GM12878 (cell line): ENCODE measurements at regions not wholly inside any gene's neighbourhood (a gene's known extent, or its start where the extent isn't known, plus 50 kb on each side); places are given as distances from the start of the nearest gene placed in this dataset.

Experiments
- BHLHE40 ChIP-seq, 2 experiments: fragments of 450-650 bp in 1 of 2; IDR thresholded peaks; 2 replicates each; pipeline ENCODE4 v1.6.1; 2011 to 2017; ENCODE audit warnings: low read depth in 2 of 2, borderline replicate concordance in 1 of 2, improper control_type of control experiment in 1 of 2, low read length in 1 of 2, mild to moderate bottlenecking in 1 of 2
- EED ChIP-seq: sonication (generic); IDR thresholded peaks from 2 replicates; pipeline ENCODE4 v1.6.1; 2016; ENCODE audit warnings: antibody characterized with exemption, low read depth
- NBN ChIP-seq: fragments of 450-650 bp; IDR thresholded peaks from 2 replicates; pipeline ENCODE4 v1.6.1; 2016
- POLR2AphosphoS5 ChIP-seq: IDR thresholded peaks from 2 replicates; pipeline ENCODE4 v1.6.1; 2011; ENCODE audit warnings: mild to moderate bottlenecking, low read length, inconsistent platforms
- POU2F2 ChIP-seq: IDR thresholded peaks from 3 replicates; pipeline ENCODE4 v1.6.1; 2011; ENCODE audit warnings: low read depth, mild to moderate bottlenecking, low read length, borderline replicate concordance
- SMAD5 ChIP-seq: IDR thresholded peaks from 2 replicates; pipeline ENCODE4 v1.6.1; 2016; ENCODE audit warnings: antibody characterized with exemption, low read depth
- TARDBP ChIP-seq: IDR thresholded peaks from 2 replicates; pipeline ENCODE4 v1.6.1; 2016; ENCODE audit warnings: borderline replicate concordance
- ZBTB4 ChIP-seq: fragments of 450-650 bp; formaldehyde crosslinking; IDR thresholded peaks from 2 replicates; pipeline ENCODE4 v1.4.0; 2022; ENCODE audit warnings: mild to moderate bottlenecking, moderate library complexity
- TF ChIP-seq, protein P1 (sequence below): IDR thresholded peaks from 2 replicates; pipeline ENCODE4 v1.6.1; 2012; ENCODE audit warnings: improper control_type of control experiment, low read depth, low read length; ENCODE audit not compliant: insufficient replicate concordance

DNA sequence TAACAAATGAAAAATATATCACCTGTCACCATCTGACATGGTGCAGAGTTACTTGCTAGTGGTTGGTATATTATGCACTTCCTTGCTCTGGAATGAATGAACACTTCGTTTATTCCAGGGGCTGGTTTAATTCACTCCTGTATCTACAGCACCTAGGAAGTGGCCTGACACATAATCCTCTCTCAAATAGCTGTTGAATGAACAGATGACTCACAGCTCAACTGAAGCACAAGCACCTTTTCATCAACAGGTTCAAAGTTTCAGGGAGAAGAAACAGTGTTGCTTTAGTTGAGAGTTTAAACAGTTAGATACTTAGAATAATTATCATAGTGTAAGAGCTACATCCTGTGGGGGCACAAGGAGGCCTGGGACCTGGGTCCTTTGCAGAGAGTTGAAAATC, 135.0 kb upstream of the DAP start (continued):
- no peak for TF ChIP-seq ZBTB4 (CRISPR knock-in tag)
- TF ChIP-seq BHLHE40 (IDR thresholded peaks at IDR 0.05; ENCODE audit: borderline replicate concordance in 1 of 2, low read depth in 2 of 2, low read length in 1 of 2): no peak
- TF ChIP-seq NBN: no peak
- TF ChIP-seq SMAD5: no peak
- no peak for TF ChIP-seq POLR2AphosphoS5
- TF ChIP-seq, protein P1, sequence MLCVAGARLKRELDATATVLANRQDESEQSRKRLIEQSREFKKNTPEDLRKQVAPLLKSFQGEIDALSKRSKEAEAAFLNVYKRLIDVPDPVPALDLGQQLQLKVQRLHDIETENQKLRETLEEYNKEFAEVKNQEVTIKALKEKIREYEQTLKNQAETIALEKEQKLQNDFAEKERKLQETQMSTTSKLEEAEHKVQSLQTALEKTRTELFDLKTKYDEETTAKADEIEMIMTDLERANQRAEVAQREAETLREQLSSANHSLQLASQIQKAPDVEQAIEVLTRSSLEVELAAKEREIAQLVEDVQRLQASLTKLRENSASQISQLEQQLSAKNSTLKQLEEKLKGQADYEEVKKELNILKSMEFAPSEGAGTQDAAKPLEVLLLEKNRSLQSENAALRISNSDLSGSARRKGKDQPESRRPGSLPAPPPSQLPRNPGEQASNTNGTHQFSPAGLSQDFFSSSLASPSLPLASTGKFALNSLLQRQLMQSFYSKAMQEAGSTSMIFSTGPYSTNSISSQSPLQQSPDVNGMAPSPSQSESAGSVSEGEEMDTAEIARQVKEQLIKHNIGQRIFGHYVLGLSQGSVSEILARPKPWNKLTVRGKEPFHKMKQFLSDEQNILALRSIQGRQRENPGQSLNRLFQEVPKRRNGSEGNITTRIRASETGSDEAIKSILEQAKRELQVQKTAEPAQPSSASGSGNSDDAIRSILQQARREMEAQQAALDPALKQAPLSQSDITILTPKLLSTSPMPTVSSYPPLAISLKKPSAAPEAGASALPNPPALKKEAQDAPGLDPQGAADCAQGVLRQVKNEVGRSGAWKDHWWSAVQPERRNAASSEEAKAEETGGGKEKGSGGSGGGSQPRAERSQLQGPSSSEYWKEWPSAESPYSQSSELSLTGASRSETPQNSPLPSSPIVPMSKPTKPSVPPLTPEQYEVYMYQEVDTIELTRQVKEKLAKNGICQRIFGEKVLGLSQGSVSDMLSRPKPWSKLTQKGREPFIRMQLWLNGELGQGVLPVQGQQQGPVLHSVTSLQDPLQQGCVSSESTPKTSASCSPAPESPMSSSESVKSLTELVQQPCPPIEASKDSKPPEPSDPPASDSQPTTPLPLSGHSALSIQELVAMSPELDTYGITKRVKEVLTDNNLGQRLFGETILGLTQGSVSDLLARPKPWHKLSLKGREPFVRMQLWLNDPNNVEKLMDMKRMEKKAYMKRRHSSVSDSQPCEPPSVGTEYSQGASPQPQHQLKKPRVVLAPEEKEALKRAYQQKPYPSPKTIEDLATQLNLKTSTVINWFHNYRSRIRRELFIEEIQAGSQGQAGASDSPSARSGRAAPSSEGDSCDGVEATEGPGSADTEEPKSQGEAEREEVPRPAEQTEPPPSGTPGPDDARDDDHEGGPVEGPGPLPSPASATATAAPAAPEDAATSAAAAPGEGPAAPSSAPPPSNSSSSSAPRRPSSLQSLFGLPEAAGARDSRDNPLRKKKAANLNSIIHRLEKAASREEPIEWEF: no peak
- TF ChIP-seq EED: no peak
- no peak for TF ChIP-seq TARDBP
- no peak for TF ChIP-seq POU2F2
